Hematopoietic multipotent progenitor cell (in vitro differentiated cells): ENCODE measurements at regions not wholly inside any gene's neighbourhood (a gene's known extent, or its start where the extent isn't known, plus 50 kb on each side); places are given as distances from the start of the nearest gene placed in this dataset.

Experiments
- DNase-seq, 3 donors: peaks; one replicate each; pipeline ENCODE4 v3.0.0-alpha.2; 2011 to 2015; ENCODE audit warnings: low read depth in 2 of 3, low spot score in 2 of 3

DNA sequence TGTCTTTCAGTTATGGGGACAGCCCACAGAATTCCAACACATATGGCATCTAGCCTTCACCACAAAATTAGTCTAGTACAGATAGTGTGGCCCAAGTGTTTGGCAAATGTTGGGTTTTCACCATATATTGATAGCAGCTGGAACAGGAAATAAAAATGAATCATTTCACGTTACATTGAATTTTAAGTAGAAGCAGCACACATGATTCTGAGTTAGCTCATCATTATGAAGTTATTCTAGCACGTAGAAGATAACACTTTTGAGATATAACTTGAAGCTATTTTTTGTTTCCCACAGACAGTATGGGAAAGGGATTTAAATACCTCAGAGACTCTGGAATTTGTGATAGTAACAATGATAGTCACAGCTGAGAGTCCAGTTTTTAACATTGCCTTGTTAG, 118.7 kb downstream of the FAT4 start:
- DNase-seq: no peak

DNA sequence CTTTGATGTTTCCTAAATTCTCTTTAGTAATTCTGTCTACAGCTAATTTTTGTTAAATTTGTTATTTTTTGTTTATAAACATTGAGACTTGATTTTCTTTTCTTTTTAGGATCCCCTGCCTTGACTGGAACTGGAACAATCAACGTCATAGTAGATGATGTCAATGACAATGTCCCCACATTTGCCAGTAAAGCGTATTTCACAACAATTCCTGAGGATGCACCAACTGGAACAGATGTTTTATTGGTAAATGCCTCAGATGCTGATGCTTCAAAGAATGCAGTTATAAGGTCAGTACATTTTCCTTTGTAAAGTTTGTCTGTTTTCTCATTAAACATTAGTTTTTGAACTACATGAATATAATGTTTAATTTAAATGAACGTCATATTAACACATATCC, 119.4 kb downstream of the FAT4 start:
- no peak for DNase-seq

DNA sequence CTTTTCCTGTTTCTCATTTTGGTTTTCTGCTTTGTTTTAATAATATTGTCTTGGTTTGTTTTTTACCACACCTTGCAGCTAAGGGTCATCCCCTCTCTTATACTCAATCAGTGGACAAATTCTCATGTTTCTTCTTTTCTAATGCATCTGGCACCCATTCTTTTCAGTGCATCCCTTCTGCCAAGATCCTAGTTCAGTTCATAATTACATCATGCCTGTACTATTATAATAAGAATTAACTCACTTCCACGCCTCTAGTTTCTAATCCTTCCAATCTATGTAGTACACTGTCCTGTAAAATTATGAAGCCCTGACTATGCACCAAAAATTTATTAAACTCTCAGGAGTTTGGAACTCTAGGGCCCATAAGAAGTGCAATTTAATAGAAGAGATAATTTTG, 126.1 kb downstream of the FAT4 start:
- DNase-seq: no peak

DNA sequence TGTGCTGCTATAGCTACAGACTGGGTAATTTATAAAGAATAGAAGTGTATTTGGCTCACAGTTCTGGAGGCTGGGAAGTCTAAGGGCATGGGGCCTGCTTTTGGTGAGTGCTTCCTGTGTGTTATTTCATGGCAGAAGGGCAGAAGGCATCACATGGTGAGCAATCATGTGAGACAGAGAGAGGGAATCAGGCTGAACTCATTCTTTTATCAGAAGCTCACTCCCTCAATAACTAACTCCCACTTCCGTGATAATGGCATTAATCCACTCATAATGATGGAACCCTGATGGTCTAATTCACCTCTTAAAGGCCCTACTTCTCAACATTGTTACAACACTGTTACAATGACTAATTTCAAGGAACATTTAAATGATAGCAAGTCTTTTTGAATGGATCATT, 129.4 kb downstream of the FAT4 start:
- no peak for DNase-seq

DNA sequence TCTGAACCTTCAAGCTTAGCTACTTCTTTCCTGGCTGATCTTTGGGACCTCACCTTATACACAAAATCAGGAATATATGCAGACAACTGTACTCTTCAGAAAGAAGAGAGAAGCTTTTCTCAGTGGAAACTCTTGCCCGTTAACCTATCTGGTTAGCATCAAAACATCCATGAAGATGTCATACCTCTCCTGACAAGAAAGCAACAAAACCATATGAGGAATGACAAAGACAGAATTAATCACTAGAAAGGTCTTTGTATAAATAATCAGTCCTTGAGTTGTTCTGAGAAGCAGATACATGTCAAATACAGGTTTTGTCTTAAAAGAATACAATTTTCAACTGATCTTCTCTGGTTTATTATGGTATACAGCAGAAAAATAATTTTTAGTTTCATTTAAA, 130.8 kb downstream of the FAT4 start:
- no peak for DNase-seq

DNA sequence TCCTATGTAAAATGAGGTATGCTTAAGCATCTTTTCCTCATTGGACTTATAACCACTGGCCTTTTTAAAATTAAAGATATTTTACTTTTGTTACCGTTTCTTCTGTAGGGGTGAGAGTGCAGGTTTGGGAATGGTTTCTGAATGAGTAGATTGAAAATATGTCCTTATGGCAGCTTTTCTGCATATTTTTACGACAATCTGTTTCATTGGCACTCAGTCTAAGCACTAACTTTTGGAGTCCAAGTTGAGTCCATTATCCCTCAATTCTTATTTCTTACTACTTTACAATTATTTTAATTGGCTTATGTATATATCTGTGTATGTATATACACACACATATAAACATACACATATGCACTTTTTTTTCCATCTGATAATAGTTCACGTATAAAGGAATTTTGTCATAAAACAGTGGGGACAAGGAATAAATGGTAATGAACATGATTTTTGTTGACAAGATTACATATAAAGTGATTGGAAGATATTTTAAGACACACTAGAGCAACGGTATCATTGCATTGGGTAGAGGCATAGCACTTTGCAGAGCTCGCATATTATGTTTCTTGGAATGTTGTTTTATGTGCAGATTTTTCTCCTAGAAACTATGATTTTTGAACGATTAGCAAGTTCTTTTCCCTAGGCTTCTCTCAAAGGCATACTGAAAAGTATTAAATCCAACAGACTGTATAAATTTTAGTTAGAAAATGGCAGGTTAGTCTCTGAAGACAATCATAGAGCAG, 133.0 kb downstream of the FAT4 start:
- DNase-seq: no peak

DNA sequence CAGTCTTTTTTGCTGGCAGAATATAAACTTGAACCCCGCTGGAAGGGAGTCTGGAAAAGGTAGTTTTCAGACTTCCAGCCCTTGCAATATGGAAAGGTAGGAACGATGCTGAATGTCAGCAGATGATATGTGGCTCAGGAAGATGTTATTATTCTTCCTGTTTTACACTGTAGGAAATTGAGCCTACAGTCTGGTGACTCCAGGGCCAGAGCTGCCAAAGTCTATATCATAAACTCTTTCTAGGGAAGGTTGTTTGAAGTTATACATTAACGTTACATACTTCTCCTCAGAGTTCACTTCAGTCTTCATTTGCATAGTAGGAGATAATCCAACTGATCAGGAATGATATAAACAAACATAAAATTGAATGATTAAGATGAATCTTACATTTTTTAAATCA, 141.3 kb downstream of the FAT4 start:
- no peak for DNase-seq

DNA sequence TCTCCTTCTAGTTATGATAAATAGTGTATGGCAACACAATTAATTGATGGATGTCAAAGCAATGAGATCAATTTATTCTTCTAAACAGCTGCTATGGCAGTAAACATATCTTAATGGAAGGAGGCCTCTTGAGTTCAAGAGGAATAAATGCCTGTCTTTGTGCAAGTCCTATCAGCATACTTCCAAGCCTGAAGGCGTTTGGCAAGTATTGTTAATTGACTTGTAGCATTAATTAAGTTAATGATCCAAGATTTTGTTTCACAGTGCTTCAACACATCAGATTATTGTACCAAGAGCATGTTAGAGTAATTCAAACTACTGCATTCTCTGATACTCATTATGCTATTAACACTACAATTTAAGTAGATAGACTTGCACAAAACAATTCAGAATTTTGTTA, 144.8 kb downstream of the FAT4 start:
- no peak for DNase-seq

DNA sequence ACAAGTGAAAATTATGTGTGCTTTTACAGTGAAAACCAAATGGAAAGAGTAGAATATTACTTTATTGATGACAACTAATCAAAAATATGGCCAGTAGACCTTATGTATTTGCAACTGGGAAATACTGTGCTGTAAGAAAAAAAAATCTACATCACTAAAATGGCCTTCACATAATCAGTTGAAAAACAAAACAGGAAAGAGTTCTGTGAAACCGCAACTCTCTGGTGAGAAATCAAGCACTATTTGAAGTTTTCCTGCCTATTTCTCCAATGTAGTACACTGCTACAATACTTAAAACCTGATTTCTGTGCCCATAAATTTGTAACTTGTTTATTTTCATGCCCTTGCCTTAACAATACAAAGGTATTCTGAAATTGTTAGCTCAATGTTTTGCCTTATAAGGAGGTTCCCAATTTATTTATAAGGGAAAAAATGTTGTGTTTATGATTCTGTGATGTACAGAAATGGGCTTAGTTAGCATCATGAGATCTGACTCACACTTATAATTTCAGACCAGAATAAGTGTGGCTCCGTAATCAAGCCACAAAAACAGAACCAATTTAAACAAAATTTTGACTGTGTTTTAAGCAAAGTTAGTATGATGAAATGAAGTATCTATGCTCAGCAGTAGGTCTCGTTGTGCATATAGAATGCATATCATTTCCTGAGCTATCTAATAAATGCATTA, 147.1 kb downstream of the FAT4 start:
- peak in 2 of 3 donors; percentile 2 to 36 for DNase-seq

DNA sequence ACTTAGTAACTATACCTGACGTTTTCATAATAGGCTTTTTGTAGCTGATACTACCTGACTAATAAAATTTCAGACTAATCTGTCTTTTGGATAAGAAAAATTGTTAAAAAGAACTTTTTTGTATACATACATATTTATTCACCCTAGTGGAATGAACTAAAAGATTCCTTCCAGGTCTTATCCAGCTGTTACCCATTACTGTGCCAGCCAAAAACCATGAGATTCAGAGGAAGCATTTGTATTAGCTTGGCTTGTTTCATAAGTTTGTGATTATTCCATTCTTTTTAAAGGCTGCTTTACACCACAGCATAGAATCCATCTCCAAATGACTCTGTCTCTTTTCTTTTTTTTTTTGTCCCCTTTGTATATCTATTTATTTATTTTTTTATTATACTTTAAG, 149.4 kb downstream of the FAT4 start:
- DNase-seq: no peak

DNA sequence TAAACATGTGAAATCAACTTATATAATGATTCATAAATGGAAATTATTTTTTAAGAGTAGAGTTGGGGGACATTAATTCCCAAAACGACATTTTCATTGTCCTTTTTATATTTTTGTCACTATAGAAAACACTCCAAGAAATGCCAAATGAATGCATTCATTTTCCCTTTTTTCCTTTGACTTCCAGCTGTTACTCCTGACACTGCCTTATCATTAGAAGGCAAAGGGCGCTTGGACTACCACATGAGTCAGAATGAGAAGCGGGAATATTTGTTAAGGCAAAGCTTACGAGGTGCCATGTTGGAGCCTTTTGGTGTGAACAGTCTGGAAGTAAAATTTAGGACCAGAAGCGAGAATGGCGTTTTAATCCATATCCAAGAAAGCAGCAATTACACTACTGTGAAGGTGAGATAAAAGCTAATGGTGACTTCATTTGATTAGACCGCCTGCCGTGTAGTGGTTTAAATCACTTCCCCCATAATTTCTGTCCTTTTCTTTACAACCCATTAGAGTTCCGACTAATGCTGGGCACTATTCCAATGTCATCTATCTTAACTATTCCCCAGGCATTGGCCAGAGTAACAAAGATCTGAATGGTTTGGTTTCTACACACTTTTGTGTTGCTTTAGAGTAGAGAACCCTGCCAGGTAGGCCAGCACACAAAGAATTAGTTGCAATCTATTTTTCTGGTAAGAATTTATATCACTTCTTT, 166.7 kb downstream of the FAT4 start:
- no peak for DNase-seq

DNA sequence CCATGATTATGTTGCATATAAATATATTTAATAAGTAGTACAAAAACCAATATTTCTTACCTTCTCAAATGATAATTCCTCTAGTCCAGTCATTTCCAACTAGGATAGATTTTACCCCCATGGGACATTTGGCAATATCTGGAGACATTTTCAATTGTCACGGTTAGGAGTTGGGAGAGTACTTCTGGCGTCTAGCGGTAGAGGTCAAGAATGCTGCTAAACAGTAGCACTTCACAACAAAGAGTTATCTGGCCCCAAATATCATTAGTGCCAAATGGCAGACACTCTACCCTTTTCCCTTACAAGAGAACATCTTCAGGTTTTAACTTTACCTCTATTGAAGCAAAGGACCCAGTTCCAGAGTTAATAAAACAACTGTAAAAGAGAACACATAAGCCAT, 168.1 kb downstream of the FAT4 start:
- no peak for DNase-seq

DNA sequence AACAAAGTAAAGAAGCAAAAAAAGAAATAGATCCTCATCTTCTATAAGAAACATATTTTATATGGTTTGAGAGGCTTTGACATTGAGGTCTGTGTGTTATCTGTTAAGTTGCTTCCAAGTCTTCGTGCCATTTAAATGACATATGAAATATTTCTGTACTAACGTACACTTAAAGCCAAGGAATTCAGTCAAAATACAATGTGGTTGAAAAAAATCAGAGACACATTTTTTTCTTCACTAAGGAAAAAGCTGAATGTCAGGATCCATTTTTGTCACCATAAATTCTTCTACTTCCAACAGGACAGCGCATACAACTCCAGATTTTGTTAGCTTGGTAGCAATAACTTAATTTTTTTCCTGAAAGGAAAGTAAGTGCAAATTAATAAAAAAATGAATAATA, 168.5 kb downstream of the FAT4 start:
- no peak for DNase-seq

DNA sequence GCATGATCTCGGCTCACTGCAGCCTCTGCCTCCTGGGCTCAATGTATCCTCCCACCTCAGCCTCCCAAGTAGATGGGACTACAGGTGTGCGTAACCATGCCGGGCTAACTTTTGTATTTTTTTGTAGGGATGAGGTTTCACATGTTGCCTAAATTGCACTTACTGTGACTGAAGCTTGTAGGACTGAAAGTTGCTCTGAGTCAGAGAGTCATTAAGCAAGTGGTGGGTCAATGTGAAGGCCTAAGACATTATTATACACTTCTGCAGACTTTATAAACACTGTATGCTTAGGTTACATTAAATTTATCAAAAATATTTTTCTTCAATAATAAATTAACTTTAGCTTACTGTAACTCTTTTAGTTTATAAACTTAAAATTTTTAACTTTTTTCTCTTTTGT, 170.2 kb downstream of the FAT4 start:
- DNase-seq: no peak

DNA sequence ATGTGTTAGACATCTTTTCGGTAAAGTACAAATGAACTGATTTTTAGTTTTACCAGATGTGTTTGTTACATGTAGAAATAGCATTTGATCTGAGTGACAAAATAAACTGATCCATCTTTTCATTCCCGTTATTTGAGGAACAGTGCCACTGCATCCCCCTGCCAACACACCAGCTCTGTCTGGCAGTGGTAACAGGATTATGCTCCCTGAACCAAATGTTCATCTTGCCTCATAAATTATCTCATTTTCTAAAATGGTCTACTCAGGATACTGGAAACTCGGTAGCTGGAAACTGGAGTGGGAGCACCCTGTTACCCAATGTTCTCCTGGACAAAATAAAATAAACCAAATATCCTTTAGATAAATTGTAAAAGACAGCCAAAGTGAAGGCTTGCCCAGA, 171.6 kb downstream of the FAT4 start:
- no peak for DNase-seq

DNA sequence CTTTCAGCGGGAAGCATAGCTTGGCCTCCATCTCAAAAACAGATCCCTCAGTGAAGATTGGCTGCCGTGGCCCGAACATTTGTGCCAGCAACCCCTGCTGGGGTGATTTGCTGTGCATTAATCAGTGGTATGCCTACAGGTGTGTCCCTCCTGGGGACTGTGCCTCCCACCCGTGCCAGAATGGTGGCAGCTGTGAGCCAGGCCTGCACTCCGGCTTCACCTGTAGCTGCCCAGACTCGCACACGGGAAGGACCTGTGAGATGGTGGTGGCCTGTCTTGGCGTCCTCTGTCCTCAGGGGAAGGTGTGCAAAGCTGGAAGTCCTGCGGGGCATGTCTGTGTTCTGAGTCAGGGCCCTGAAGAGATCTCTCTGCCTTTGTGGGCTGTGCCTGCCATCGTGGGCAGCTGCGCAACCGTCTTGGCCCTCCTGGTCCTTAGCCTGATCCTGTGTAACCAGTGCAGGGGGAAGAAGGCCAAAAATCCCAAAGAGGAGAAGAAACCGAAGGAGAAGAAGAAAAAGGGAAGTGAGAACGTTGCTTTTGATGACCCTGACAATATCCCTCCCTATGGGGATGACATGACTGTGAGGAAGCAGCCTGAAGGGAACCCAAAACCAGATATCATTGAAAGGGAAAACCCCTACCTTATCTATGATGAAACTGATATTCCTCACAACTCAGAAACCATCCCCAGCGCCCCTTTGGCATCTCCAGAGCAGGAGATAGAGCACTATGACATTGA, 175.4 kb downstream of the FAT4 start:
- no peak for DNase-seq

DNA sequence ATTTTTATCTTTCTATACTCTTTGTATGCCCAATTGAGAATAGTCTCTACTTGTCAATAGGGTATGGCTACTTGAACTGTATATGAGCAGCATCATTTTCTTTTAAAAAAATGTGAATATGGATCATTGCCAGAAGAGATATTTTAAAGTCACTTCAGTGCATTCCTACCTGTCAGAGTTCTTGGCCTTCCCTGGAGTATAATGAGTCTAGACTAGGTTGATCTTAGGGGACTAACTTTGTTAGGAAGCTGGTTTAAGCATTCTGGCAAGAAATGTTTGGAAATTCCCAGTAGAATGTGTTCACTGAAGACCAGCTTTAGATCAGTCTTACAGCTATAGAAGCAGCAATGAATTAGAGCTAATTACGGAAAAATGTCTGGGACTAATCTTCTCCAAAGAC, 178.2 kb downstream of the FAT4 start:
- DNase-seq: no peak

DNA sequence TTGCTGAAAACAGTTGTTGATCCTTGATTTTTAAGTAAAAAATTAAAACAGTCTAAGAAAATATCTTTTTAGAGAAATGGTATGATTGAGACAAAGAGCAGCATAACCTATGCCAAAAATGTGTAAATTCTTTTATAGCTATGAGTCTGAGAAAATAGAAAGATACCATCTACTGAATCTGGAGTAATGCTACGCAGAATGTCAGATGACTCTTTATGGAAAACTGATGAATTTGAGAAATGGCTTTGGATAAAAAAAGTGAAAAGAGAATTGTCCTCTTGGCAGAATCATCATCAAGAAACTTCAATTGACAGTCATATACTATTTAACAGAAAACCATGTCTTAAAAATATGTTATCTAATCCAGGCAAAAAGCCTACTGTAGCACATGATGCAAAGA, 183.1 kb downstream of the FAT4 start:
- no peak for DNase-seq

DNA sequence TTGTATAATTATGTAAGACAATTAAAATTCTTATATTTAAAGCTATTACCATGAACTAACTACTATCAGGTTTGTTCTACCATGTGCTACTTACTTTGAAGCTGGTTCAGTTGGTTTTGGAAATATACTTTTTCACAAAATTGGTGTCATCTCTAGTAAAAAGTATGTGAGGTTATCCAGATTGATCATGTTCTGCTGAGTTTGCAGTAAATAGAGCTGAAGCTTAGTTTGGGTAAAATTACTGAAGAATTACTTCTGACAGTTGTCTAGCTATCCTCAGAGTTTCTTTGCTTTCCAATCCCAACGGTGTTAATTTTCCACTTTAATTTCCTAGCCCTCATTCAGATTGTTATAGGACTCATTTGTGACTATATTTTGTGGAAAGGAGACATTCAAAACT, 184.2 kb downstream of the FAT4 start:
- no peak for DNase-seq

DNA sequence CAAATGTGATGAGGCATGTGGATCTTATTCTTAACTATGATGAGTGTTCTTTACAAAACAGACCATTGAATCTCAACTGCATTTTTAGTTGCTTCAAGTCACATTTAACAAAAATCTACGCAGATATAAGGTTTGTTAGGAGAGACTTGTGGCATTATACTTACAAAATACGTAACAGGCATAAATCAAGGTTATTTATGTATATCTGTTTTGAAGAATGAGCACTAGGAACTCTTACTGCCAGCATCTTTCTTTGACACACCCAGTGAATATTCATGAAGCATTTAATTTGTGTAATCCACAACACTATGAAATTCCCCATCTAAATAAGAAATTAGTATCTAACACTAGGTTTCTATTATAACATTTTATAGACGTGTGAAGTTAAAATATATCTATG, 186.3 kb downstream of the FAT4 start:
- DNase-seq: no peak

DNA sequence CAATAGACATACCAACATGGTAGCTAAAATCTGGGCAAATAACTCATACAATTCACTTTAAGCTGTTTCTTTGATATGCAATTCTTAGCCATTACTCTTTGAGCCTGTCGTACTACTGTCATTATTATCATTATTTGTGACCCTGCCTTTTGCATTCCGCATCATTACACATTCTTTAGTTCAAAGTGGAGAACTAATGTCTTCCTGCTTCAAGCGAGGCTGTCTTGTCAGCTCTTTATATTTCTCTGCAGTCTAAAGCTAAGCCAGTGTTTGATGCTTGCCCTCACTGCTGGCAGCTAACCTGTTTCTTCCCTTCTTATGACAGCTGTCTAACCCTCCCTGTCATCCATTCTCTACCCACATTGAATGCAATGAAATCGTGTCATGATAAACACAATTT, 186.8 kb downstream of the FAT4 start:
- DNase-seq: no peak
